NCI-H82 (cell line): ENCODE measurements at regions not wholly inside any gene's neighbourhood (a gene's known extent, or its start where the extent isn't known, plus 50 kb on each side); places are given as distances from the start of the nearest gene placed in this dataset.
A peak's percentile ranks its signal among the peaks of the same experiment; 100 is the strongest.

ENCODE experiments used
- DNase-seq: peaks from one replicate; lab custom pipeline; 2025; lab: John Stamatoyannopoulos, UW

DNA sequence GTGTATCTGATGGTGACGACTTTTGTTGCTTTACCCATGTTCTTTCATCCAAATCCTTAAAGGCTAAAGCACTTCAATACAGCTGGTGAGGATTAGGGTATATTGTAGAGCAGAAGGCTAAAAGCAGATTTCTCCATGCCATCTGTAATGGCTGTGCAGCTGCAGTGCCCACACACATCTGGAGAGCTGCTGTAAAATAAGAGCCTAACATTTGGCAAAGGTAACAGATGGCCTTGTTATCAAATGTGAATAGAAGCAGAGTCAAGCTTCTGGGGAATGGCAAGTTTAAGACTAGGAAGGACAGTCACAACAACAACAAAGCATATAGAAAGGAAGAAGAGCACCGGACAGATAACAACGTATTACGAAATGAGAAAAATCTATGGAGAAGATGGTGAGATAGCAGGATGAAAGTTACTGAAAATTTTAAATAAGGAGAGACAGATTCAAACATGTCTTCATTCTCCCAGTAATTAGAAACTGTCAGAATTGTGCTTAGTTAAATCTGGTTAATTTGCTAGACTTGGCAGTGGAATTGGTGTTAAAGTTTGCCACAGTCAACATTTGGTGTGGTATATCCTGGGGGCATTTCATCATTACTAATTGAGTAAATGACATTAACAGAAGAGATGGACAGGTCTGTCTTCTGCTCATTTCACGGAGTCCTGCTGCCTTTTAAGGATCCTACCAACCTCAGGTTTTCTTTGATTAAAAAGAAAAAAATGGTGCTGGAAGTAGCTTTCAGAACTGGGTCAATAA, 1093.2 kb downstream of the ADGRL2 start:
- DNase-seq = peak; percentile 72

DNA sequence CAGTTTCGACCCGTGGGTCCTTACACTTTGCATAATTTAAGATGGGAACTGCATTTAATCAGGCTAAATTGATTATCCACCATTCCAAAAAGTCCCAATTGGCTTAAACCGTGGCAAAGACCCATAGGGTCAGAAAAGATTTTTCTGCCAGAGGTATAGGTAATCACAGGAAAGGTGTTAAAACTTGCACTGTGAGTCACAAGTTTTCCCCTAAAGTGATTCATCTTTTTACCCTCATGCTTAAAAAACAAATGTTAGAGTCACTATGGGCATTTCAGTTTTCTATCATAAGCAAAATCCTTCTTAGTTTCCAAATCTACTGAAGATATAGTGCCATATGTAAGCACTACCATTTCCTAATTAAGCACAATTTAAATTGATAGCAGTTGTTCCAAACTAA, 1079.8 kb downstream of the ADGRL2 start:
- DNase-seq = no peak

DNA sequence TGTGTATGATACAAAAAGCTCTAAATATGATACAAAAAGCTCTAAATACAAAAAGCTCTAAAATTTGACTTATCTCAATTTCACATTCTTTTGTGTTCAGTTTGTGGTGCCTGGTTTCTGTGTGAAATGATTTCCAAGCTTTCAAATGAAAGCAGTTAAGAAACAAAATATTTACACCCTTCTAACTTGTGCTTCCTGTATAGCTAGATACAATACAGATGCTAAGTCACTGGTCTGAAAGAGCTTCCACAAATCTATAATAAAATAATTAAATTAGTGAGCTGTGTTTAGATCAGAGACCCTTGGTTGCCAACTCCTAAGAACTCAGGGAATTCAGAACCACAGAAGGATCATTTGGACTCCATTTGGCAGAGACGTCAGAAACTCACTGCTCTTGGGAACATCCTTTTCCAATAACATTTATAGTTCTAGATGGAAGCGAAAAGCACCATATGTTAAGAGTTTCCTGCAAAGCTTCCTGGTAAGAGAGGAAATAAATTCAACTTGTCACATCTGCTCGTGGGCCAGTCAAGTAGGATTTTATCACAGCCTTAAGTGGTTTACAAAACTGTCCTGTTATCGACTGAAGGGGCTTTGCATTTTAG, 1079.1 kb downstream of the ADGRL2 start:
- DNase-seq = peak; percentile 72

DNA sequence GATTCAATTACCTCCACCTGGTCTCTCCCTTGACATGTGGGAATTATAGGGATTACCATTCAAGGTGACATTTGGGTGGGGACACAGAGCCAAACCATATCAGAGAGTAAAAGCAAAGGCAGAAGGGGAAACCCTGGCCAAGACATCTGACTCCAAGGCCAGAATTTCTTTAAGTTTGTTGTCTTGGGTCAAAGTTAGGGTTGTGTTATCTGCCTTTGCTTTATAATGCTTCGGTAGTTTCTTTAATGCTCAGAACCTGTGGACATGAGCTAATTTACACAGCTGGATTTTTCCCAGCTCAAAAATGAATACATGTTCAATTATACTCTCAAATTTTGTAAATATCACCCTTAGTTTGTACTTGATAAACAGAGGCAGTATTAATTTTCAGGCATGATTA, 1074.4 kb downstream of the ADGRL2 start:
- peak; percentile 69 for DNase-seq

DNA sequence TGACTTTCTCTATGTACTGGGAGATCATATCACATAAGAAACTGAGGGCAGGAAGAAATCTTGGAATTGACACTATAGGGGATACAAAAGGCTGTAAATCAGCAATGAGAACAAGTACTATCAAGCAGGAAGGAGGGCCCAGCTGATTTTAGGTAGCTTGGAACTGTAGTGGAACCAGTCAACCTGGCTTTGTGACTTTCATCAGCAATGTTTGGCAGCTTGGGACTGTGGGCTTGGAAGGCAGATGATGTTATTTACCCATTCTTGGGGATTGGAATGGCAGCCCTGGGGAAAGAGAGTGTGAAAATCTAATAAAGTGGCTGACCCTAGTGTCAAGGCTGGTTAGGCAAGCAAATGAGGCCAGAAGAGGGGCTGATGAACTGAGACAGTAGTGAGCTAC, 1073.3 kb downstream of the ADGRL2 start:
- no peak for DNase-seq

DNA sequence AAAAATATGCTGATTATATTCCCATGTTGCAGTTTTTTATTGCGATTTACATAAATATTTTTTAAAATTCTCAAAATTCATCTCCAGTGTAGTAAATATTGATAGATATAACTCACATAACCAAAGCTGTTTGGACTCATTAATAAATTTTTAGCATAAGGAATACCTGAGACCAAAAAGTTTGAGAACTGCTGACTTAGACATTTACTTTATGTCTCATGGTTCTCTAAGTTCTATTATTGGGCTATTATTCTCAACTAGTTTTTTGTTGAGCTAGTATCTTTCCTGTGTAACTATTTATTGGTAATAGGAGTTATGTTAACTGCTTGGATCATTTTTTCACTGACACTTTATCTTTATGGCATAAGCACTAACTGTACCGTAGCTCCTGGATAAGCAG, 1069.6 kb downstream of the ADGRL2 start:
- DNase-seq = no peak

DNA sequence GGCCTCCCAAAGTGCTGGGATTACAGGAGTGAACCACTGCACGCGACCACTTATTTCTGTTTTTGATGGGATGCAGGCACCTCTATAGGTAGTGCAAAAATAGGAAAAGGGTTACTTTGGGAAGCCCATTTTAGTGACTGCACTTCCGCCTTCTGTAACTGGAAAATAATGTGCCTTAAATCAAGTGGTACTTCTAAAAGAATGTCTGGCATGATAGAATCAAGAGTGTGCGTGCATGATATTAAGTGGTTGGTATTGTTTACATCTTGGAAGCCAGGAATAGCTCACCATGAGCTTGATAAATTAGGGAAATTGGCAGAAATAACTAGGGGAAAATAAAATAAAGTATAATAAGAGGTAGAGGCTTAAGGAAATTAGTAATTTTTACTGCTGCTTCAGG, 1067.0 kb downstream of the ADGRL2 start:
- no peak for DNase-seq

DNA sequence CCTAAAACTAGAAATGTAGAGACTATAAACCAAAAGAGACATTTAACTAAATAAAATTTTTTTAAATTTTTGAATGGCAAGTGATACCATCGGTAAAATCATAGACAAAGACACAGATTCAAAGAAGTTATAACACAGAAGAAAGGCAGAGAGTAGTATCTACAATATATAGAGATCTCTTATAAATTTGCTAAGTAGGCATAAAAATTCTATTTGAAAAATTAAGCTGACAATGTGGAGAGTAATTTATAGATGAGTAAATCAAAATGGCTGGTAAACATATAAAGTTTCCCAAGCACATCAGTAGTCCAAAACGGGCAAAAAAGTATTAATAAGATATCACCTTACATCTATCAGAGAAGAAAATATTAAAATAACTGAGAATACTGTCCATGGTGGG, 1061.0 kb downstream of the ADGRL2 start:
- DNase-seq = no peak

DNA sequence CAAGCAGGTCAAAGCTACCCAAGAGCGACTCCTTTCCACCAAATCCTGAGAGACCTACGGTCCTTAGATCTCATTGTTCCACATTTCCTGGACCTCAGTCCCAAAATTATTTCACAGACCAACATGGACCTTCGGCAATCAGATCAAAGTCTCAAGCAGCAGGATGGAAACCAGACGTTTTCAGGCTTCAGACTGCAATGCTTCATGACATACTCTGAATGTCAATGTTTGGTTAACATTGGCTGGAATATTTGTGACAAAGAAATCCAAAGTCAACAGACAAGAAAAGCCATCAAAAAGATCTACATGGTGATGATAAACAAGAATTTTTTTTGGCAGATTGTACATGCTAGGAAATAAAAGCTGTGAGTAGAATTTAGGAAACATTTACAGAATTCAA, 1057.3 kb downstream of the ADGRL2 start:
- DNase-seq = no peak

DNA sequence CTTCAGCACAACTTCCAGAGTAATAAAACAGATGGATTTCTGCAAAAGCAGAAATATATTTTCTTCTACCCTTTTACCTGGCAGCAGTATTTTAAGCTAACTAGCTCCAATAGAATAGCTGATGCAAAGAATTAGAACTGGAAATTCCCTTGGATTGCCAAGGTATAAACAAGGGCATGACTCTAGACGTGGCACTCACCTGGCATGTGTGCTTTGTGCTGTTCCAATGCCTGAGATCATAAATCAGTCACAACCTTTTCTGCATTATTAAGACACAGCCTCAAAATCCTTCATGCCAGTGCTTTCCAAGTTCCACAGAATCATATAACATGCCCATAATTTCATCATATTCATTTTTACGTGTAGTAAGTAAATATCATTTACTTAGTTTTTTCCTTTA, 1048.7 kb downstream of the ADGRL2 start:
- DNase-seq = no peak

DNA sequence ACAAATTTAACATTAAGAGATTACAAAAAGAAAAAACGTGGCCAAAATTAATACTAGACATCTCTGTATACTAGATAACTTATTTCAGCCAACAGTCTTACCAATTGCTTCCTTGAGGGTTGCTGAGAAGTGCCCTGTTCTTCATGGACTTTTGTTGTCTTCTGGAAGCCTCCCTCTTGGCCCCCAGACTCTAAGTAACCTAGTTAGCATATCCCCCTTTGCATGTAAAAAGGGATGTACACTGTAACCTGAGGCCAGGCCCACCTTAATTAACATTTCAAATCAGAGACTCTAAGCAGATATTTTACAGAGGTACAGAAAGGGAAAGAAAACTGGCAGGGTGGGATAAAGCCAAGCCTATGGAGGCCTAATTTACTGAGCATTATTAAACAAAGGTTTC, 1047.3 kb downstream of the ADGRL2 start:
- DNase-seq = no peak

DNA sequence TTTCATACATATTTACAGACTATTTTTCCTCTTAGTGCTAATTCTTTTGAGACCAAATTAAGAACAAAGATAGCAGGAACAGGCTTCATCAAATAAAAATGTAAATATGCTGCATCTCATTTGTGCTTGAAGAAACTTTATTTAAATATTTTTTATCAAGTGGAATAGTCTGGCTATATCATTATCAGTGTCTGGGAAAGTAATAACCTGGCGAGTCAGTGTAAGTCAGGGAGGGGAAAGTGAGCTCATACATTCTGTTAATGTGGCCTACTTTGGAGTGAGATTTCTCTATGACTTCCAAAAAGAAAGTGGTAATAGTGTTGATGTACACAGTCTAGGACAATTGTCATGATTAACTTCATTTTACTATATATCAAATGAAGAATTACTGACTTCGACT, 1045.1 kb downstream of the ADGRL2 start:
- DNase-seq = no peak

DNA sequence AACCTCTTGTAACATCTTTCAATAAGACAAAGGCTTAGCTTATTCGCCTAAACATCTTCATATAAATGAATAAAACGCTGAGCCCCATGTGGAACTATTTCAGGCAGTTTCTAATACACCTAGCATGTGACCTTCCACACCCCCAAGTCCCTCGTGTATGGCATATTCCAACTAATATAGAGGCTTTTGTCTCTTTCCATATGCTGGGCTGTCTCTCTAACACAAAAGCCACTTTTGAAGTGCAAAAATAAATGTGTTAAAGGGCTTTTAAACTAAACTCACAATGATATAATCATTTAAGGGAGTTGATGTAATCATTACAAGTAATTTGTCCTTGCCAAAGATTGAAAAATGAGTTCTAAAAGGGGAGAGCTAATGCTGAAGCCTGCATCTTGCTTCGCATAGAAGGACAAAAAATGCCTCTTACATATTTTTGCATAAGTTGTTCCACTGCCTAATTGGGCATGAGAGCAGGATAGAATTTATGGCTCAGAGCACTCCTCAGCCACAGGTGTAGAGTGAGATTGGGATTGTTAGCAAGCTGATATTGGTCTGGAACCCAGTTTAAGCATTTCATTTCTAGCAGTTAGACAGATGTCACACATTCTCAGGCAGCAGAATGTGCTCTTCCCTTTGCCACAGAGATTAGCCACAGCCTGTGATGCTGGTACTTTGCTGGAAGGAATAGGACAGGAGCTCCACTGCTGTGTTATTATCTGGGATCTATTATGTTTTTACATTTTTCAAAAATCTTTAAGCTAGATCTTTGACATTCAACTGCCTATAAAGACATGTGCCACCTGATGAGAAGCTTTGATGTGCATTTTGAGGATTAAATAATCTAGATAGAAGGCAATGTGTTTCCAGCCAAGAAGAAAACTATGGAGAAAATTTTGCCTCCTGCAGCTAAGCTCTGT, 1044.4 kb downstream of the ADGRL2 start:
- DNase-seq = peak; percentile 61

DNA sequence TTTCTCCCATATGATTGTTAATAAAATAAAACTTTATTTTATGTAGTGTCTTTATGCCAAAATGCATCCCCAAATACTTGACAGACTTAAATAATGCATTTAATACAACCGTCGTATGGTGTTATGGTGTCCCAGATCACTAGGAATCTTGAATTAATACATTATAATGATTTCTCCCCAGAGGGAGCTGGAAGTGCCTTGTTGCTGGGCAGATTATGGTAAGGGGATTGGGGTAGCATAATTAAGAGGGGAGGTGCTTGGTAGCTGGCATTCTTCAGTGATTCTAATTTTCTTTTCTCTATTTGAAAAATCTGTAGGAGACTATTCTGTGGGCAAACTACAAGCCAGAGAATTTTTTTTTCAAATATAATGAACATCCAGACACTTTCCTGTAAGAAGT, 1043.7 kb downstream of the ADGRL2 start:
- peak; percentile 12 for DNase-seq

DNA sequence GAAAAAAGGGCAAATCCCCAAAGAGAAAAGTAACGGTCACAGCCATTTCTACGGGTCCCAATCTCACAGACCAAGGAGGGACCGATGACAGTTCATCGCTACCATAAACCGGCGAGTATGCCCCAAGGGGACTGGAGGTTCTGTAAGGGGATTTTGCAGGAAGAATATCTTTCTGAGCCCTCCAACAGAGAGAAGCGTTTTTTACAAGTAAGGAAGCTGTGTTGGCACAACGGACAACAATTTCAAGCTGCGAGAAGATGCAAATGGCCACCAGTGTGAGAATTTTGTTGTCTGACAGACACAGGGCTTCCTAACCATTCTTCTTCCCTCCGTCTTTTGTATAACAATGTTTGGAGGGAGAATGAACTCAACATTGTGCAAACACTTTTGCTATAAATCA, 1043.1 kb downstream of the ADGRL2 start:
- DNase-seq = no peak

DNA sequence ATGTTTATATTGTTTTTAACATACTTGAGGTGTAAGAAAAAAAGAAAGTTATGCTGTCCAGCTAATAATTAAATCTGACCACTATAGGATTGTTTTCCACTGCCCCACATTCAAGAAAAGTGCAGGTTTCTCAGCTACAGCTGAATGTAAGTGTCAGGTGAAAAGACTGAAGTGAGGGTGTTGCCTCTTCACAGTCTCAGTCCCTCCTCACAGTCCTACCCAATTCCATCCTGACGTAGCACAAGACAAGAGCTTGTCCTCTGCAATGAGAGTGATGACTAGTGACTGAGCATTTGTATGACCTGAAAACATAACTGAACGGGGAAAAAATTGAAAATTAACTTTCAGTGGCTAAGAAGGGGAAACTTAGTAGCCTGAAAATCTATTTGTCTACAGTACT, 1039.5 kb downstream of the ADGRL2 start:
- DNase-seq = no peak

DNA sequence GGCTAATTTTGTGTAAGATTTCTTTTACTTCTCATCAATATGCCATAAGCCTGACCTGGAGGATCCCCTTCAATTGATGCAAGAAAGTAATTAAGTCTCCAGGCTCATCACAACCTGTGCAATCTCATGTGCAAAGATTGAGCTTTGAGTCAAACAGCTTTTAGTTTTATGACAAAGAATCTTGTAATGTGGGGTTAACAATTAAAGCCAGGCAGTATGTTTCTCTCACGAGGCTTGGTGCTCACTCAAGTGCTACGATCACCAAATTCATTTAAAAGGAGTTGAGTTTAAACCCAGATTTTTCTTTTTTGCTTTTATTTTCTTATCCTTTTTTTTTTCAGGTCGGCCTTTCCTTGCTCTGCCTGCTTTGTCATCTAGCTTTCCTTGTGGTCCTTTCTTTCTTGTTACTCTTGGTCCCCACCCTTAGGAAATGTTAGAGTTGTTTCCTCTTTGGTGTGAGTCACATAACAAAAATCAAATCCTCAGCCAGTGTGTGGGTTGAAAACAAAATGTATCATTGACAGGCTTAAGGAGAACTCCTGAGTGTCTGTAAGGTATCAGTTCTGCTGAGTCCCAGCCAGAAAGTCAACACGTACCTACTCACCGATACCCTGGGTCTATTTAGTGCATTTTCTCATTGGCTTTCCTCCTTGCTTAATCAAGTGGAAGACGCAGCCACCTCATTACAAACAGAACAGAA, 1037.2 kb downstream of the ADGRL2 start:
- no peak for DNase-seq

DNA sequence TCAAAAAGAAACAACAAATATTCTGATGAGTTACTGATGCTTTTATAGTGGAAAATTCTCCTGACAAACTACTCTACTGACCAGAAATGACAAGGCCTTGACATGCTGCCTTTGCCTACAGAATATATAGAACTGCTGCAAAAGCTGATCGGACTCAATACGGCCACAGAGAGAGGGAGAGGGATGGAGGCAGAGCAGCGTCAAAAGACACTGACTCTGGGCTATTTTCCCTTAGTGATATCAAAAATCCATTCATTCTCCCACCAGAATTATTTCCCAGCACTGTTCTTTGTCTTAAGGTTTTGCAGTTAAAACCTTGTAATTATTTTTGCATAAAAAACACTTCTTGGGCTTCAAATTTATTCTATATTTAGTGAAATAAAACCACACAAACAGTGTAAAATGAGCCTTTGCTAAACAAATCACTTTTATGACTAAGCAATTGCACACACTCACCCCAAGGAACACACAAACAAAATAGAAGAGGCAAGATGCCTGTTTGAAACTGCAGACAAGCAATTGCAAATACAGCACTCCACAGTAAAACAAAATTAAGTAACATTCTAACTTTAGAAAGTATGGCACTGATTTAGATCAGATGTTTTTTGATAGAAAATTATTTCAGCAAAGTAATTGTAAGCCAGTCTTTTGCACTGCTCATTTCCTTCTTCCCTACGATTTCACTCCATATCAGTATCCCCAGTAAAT, 1036.4 kb downstream of the ADGRL2 start:
- DNase-seq = no peak

DNA sequence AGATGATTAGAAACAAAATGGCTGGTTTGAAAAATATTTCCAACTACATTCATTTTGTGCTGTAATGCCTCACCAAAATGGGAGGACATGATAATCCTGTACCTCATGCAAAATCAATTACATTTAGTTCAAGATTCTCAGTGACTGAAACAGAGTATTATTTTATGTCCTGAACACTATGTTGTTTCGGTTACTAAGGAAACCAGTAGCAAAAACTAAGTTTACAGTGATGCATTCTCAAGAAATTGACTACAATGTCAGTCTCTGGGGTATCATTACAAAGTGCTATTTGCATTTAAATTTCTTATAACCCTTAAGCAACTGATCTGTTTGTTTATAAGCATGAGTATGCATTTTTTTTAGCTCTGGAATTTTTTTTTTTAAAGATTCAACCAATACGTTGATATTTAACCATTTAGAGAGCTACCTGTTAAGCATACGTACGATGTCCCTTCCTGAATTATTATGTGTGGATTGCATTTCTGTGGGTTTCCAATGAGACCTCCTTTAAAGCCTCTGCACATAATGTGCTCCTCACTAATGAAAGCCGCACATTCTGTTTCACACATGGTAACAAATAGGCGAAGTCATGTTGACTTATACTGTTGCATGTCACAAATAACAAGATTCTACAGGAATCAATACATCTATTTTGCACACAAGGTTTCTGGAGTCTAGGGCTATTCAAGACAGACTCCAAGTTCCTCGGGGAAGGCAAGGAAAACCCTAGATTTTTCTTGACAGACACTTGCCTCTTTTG, 1035.7 kb downstream of the ADGRL2 start:
- no peak for DNase-seq

DNA sequence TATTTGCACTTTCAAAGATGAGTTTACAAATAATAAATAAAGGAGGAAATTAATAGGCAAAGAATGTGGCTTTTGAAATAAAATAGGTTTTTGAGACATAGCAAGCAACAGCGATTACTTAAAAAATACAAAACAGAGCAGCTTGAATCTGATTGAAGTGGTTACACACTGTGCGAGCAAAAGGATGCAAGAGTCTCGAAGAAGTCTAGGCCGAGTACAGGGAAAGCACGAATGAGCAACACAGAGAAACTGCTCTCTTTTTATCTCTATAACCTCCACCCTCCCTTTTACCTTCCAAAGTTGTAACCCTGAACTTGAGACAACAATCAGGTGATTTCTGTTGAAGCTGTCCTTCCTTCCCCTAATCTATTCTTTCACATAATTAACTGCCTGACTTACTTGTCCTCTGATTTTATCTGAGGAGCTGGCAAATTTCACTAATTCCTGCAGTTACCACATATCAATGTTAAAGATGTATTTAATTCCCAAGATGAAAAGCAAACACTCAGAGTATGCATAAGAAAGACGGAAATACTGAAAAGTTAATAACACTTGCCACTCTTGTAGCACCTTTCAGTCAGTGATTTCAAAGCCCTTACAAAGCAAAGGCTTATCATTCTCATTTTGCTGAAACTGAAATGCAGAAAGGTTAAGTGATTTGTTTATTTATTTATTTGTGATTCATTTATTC, 1030.1 kb downstream of the ADGRL2 start:
- no peak for DNase-seq
